Activated T-helper 1 cell treated with anti-CD3 and anti-CD28 coated beads, Interleukin-12 subunit alpha, Interleukin-12 subunit beta, Interleukin-2, Interleukin-4 antibody, amounts not matched to agents 30 ng/mL and 10 ng/mL and 1 ng/mL, durations not matched to agents 14 hours and 24 hours and 36 hours (primary cell): ENCODE measurements at regions not wholly inside any gene's neighbourhood (a gene's known extent, or its start where the extent isn't known, plus 50 kb on each side); places are given as distances from the start of the nearest gene placed in this dataset.

Experiments
- DNase-seq: peaks from one replicate; pipeline ENCODE4 v3.0.0; 2021; ENCODE audit warnings: low spot score
- H3K27ac Mint-ChIP-seq: one replicate; pipeline ENCODE4 v1.8.0; 2021; ENCODE audit warnings: mild to moderate bottlenecking, mixed read lengths
- H3K27me3 Mint-ChIP-seq: one replicate; pipeline ENCODE4 v1.8.0; 2022; ENCODE audit warnings: mild to moderate bottlenecking, moderate library complexity, mixed read lengths; ENCODE audit not compliant: insufficient read depth
- H3K36me3 Mint-ChIP-seq: one replicate; pipeline ENCODE4 v1.8.0; 2021; ENCODE audit warnings: low read depth, mixed read lengths
- H3K4me1 Mint-ChIP-seq: one replicate; pipeline ENCODE4 v1.8.0; 2021; ENCODE audit warnings: low read depth, mixed read lengths
- H3K4me3 Mint-ChIP-seq: one replicate; pipeline ENCODE4 v1.8.0; 2021; ENCODE audit warnings: mild to moderate bottlenecking, moderate library complexity, mixed read lengths
- H3K9me3 Mint-ChIP-seq: one replicate; pipeline ENCODE4 v1.8.0; 2021; ENCODE audit warnings: mixed read lengths
- intact Hi-C: fragments of 100-400 bp; cut with micrococcal nuclease; formaldehyde crosslinking; loops from one replicate; pipeline ENCODE4 v1.15.1; 2024

DNA sequence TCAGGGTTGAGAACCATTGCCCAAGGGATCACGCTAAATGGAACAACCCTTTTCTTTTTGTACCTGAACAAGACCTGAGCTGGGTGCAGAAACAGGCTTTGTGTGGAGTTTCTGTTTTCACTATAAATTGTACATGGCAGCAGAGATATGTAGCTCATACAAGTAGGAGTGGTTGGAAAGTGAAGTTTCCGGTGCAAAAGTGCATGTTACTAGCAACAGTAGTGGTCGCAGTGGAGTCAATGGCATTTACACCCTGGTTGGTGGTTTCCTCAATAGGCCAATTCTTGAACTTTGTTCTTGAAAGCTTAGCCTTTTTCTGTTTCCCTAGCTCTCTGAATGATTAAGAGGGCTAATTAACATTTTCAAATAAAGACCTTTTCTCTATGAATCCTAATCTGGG is 170.7 kb downstream of the NEBL start:
- no peak overlapping the region for H3K27ac Mint-ChIP-seq
- H3K27me3 Mint-ChIP-seq = no peaks in the 10 kb centered on the region
- intact Hi-C loops = no loop called here
- peaks cover 6% of the 10 kb centered on the region for H3K9me3 Mint-ChIP-seq
- H3K4me1 Mint-ChIP-seq = no peaks in the 10 kb centered on the region
- no peak overlapping the region for H3K4me3 Mint-ChIP-seq
- no peak for DNase-seq
- no peaks in the 10 kb centered on the region for H3K36me3 Mint-ChIP-seq

DNA sequence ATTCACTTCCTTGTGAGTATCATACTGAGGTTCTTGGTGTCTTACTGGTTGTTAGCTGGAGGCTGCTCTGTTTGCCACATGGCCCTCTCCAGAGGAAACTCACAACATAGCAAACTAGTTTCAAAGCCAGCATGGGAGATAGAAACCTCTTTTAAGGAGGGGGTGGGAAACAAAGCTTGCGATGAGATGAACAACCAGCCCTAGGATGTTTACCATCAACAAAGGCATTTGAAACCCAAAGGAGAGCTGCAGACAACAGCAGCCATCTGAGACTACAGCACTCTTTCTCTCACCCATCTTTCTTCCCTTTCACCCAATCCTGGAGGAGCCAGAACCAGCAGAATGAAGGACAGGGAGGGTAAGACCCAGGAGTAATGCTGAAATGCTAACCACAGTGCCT is 182.1 kb downstream of the NEBL start:
- Mint-ChIP-seq H3K36me3 (no peaks in the 10 kb centered on the region), H3K4me1 (no peaks in the 10 kb centered on the region), H3K9me3 (peaks cover 25% of the 10 kb centered on the region), H3K4me3 (no peak overlapping the region), H3K27ac (no peak overlapping the region), H3K27me3 (no peaks in the 10 kb centered on the region)
- intact Hi-C loops = no loop called here
- no peak for DNase-seq

DNA sequence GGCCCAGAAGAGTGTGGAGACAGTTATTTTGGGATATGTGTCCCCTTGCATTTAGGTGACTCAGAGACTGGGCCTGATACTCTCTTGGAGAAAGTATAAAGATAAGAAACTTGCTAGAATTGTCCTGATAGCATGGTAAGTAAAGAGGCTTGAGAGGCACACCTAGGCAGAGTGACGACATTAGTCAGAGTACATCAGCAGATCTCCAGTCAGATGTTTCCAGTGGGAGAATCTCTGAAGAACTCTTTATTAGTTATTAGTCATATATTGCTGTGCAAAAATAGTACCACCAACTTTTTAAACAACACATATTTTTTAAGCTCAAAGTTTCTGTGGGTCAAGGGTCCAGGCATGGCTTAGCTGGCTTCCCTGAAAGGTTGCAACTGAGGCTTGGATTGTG is 182.6 kb downstream of the NEBL start:
- Mint-ChIP-seq H3K36me3 (no peaks in the 10 kb centered on the region), H3K4me1 (no peaks in the 10 kb centered on the region), H3K27ac (no peak overlapping the region), H3K27me3 (no peaks in the 10 kb centered on the region), H3K9me3 (peaks cover 25% of the 10 kb centered on the region), H3K4me3 (no peak overlapping the region)
- DNase-seq = no peak
- intact Hi-C loops = no loop called here

DNA sequence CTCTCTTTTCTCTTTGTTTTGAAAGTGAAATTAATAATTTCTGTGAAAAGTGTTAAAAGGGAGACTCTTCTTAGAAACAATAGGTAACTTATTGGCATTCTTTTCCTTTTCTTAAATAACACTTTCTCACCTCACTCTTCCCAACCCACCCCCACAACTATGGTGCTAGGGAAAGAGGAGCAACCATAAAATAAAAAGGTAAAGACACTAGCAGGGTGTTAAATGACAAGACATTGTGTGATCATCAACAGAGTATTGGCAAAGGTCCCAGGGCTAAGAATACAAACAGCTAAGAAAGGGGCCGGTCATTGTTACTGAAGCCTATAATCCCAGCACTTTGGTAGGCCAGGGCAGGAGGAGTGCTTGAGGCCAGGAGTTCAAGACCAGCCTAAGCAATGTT is 183.7 kb downstream of the NEBL start:
- intact Hi-C loops = no loop called here
- Mint-ChIP-seq H3K27ac (no peak overlapping the region), H3K4me1 (no peaks in the 10 kb centered on the region), H3K36me3 (no peaks in the 10 kb centered on the region), H3K27me3 (no peaks in the 10 kb centered on the region), H3K9me3 (peaks cover 32% of the 10 kb centered on the region), H3K4me3 (no peak overlapping the region)
- no peak for DNase-seq

DNA sequence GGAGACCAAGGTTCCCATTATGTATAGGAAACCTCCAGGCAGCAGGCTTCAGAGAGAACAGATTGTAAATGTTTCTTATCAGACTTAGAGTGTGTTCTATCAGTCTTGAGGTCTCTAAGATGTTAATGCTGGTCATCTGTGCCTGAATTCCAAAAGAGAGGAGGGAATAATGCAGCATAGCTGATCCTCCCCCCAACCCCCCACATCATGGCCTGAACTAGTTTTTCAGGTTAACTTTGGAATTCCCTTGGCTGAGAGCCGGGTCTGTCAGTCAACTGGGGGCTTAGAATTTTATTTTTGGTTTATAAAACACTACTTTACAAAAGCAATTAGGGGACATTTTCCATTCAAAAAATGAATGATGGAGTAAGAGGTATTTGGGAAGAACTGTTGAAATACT is 184.3 kb downstream of the NEBL start:
- no peak overlapping the region for H3K27ac Mint-ChIP-seq
- intact Hi-C loops = no loop called here
- H3K4me3 Mint-ChIP-seq = no peak overlapping the region
- H3K27me3 Mint-ChIP-seq = no peaks in the 10 kb centered on the region
- H3K9me3 Mint-ChIP-seq = peaks cover 34% of the 10 kb centered on the region
- no peaks in the 10 kb centered on the region for H3K36me3 Mint-ChIP-seq
- DNase-seq = no peak
- H3K4me1 Mint-ChIP-seq = no peaks in the 10 kb centered on the region

DNA sequence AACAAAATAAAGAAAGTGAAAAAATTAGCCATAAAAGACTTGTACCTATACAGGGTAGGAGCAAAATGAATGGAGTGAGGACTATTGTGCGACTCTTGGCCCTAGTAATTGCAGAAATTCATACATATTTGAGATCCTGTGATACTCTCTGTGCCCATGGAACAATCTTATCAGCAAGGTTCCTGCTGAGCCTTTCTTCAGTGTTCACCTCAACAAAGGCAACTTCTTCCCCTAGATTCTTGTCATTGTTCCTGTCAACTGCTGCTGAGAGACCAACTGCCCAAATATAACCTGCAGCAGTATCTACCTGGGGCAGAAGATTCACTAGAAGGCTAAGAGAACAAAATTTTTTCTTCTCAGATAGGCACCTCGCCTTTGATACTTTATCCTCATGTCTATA is 187.4 kb downstream of the NEBL start:
- H3K36me3 Mint-ChIP-seq = no peaks in the 10 kb centered on the region
- intact Hi-C loops = no loop called here
- H3K4me3 Mint-ChIP-seq = no peak overlapping the region
- no peak for DNase-seq
- no peaks in the 10 kb centered on the region for H3K27me3 Mint-ChIP-seq
- H3K4me1 Mint-ChIP-seq = no peaks in the 10 kb centered on the region
- no peak overlapping the region for H3K27ac Mint-ChIP-seq
- H3K9me3 Mint-ChIP-seq = peaks cover 35% of the 10 kb centered on the region

DNA sequence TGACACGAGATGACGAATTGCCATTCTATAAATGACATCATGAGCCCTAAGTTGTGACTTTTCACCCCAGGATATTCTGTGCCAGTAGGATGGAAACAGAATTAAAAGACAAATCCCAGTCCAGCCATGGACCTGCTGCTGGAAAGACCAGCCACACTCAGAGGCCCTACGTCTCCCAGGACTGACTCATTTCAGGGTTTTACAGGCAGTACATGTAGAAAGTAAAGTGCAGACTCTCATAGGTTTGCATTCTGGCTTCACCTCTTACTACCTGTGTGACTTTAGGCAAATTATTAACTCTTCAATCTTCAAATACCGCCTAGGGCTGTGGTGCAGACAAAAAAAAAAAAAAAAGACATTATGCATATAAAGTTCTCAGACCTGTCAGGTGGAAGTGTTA is 188.8 kb downstream of the NEBL start:
- intact Hi-C loops = no loop called here
- Mint-ChIP-seq H3K4me3 (no peak overlapping the region), H3K4me1 (no peaks in the 10 kb centered on the region), H3K27me3 (no peaks in the 10 kb centered on the region), H3K27ac (no peak overlapping the region), H3K9me3 (peaks cover 44% of the 10 kb centered on the region), H3K36me3 (no peaks in the 10 kb centered on the region)
- DNase-seq = no peak

DNA sequence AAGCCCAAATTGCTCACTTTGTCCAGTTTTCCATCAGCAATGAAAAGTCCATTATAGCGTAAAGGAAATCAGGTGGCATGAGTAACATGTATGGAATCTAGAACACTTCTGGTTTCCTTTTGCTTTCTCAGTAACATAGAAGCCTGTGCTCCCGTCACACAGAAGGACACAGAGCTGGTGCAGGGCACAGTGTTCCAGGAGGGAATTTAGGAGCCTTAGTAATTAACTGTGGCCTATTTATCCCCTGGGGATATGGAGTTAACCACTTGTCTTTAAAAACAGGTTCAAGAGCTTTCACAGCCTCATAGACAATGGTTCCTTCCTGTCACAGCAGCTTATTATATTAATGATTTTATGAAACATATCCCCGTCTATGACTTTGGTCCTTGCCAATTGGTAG is 189.9 kb downstream of the NEBL start:
- H3K27ac Mint-ChIP-seq = no peak overlapping the region
- no peaks in the 10 kb centered on the region for H3K4me1 Mint-ChIP-seq
- H3K36me3 Mint-ChIP-seq = no peaks in the 10 kb centered on the region
- no peak for DNase-seq
- peaks cover 44% of the 10 kb centered on the region for H3K9me3 Mint-ChIP-seq
- no peaks in the 10 kb centered on the region for H3K27me3 Mint-ChIP-seq
- H3K4me3 Mint-ChIP-seq = no peak overlapping the region
- intact Hi-C loops = no loop called here

DNA sequence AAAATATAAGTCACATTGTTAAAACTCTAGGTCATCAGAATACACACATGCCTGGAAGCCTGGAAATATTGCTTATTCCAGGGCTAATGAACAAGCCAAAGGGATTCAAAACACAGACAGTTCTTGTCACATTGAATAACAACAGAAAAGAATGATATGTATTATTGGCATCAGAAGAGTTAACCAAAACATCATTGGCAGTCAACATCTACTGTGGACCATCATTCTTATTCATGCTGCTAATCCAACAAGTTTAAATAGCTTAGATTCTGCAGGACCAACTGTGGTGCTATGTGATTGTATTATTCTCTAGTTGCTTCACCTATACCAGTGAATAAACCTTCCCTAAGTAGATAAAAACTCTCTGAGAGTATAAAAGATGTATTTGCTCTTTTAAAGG is 198.3 kb downstream of the NEBL start:
- no peak for DNase-seq
- no peaks in the 10 kb centered on the region for H3K4me1 Mint-ChIP-seq
- H3K9me3 Mint-ChIP-seq = peaks cover 3% of the 10 kb centered on the region
- H3K27me3 Mint-ChIP-seq = no peaks in the 10 kb centered on the region
- no peak overlapping the region for H3K27ac Mint-ChIP-seq
- no peaks in the 10 kb centered on the region for H3K36me3 Mint-ChIP-seq
- H3K4me3 Mint-ChIP-seq = no peak overlapping the region
- intact Hi-C loops = no loop called here

DNA sequence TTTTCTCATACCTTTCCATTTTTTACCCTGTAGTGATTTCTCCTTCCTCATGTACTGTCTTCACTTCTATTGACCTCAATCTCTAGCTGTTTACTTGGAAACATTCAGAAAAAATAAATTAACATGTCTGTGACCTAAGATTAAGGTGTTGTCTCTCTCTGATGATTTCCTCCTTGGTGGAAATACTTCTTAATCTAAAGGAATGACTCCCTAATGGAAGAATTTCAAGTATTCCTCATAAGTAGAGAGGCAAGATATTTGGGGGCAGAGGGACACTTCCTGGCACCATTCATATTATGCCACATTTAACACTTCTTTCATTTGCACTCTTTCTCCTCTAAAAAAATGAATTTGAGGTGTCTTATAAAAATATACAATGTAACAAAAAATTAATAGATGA is 202.8 kb downstream of the NEBL start:
- H3K36me3 Mint-ChIP-seq = no peaks in the 10 kb centered on the region
- no peak for DNase-seq
- H3K4me3 Mint-ChIP-seq = no peak overlapping the region
- peaks cover 5% of the 10 kb centered on the region for H3K9me3 Mint-ChIP-seq
- intact Hi-C loops = no loop called here
- H3K27ac Mint-ChIP-seq = no peak overlapping the region
- H3K4me1 Mint-ChIP-seq = no peaks in the 10 kb centered on the region
- no peaks in the 10 kb centered on the region for H3K27me3 Mint-ChIP-seq

DNA sequence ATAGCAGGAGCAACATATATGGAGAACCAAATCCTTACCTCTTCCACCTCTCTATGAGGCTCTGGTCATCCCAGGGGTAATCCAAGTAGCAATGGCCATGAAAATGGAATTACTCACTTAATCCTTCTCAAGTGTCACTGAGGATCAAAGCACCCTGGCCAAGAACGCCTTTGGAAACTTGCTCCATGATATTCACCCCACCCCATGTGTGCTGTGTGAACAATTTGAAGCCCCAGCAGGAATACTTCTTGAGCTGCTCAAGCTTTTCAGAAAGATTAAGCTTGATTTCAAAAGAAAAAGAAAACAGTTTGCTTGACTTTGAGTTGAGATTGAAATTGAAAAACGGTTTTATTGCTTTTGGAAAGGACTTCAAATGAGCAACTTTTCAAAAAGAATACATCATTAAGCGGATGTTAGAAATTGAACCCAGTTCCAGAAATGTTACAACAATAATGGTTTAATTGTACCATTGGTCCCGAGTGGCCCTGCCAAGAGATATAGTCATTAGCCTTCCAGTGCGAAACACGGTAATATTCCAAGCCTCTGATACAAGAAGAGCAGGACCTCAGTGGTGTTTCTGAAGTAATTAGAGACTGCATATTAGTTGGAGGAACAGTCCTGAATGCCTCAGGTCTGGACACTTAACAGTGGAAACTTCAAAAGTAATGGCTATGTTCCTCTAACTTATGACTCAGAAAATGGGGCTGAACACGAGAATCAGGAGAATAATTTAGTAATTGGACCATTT is 208.1 kb downstream of the NEBL start:
- no peak for DNase-seq
- Mint-ChIP-seq H3K4me3 (no peak overlapping the region), H3K36me3 (no peaks in the 10 kb centered on the region), H3K27me3 (no peaks in the 10 kb centered on the region), H3K27ac (no peak overlapping the region), H3K4me1 (no peaks in the 10 kb centered on the region), H3K9me3 (peaks cover 9% of the 10 kb centered on the region)
- intact Hi-C loops = no loop called here

DNA sequence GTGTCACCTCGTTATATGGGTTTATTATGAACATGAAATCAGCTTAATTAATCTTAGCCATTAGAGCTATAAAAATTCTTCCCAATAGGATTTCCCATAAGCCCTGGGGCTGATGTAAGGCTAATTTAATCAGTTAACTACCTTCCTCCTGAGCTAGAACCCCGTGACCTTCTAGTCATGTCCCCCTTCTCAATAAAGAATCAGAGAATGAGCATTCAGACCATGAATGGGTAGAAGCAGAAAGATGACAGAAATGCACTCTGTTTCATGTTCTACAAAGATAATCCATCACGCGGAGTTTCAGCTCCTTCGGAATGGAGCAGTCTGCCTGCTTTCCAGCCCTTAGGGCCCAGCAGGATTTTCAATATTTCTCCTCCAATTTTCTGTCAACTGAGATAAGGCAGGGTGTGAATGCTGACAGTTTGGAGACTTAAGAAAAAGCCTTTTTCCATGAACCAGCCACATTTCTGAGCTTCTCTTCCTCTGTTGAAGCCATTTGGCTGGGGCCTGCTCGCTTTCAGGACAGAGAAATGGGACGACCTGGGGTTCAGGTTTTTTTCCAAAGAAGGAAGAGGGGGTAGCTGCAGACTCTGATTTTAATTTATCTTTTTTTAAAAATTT is 211.0 kb downstream of the NEBL start:
- no peak overlapping the region for H3K27ac Mint-ChIP-seq
- no peak for DNase-seq
- no peaks in the 10 kb centered on the region for H3K36me3 Mint-ChIP-seq
- no peaks in the 10 kb centered on the region for H3K4me1 Mint-ChIP-seq
- intact Hi-C loops = no loop called here
- H3K27me3 Mint-ChIP-seq = no peaks in the 10 kb centered on the region
- H3K9me3 Mint-ChIP-seq = peaks cover 9% of the 10 kb centered on the region
- no peak overlapping the region for H3K4me3 Mint-ChIP-seq

DNA sequence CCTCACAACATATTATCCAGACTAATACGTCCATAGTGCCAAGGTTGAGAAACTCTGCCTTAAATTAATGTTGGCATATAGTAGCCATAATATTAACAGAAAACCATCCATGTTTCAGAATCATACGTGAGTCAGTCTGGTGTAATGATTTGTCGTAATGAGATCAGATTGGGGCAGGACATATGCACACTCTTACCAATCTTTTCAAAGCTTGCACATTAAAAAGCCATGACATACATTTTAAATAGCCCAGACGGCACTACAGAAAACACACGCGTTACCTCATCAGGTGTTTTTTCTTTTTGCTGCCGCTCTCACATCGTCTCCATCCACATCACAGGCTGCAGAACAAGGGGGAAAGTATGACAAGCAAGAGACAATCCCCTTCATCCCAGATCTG is 211.6 kb downstream of the NEBL start:
- Mint-ChIP-seq H3K9me3 (peaks cover 6% of the 10 kb centered on the region), H3K4me1 (no peaks in the 10 kb centered on the region), H3K4me3 (no peak overlapping the region), H3K27ac (no peak overlapping the region), H3K27me3 (no peaks in the 10 kb centered on the region), H3K36me3 (no peaks in the 10 kb centered on the region)
- DNase-seq = no peak
- intact Hi-C loops = no loop called here

DNA sequence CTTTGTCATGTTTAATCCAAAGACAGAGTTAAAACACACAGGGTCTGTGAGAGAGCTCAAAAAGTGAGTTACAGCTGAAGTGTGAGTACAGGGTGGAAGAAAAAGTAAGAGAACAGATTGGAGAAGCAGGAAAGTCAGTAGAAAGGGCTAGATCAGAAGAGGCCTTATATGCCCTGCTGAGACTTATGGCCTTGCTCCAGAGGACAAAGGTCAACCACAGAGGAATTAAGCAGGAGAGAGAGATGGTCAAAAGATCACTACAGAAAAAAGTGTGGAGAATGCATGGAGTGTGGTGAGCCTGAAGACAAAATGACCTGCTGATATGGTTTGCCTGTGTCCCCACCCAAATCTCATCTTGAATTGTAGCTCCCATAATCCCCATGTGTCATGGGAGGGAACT is 213.8 kb downstream of the NEBL start:
- Mint-ChIP-seq H3K27ac (no peak overlapping the region), H3K36me3 (no peaks in the 10 kb centered on the region), H3K9me3 (peaks cover 15% of the 10 kb centered on the region), H3K27me3 (no peaks in the 10 kb centered on the region), H3K4me1 (no peaks in the 10 kb centered on the region), H3K4me3 (no peak overlapping the region)
- intact Hi-C loops = no loop called here
- DNase-seq = no peak
